SH-SY5Y (cell line): ENCODE measurements at regions not wholly inside any gene's neighbourhood (a gene's known extent, or its start where the extent isn't known, plus 50 kb on each side); places are given as distances from the start of the nearest gene placed in this dataset.

Source experiments
- GATA2 ChIP-seq: IDR thresholded peaks from 2 replicates; pipeline ENCODE4 v1.6.1; 2011; ENCODE audit warnings: mild to moderate bottlenecking, low read depth, low read length
- GATA3 ChIP-seq: IDR thresholded peaks from 2 replicates; pipeline ENCODE4 v1.6.1; 2011; ENCODE audit warnings: low read depth, mild to moderate bottlenecking, low read length, moderate library complexity

DNA sequence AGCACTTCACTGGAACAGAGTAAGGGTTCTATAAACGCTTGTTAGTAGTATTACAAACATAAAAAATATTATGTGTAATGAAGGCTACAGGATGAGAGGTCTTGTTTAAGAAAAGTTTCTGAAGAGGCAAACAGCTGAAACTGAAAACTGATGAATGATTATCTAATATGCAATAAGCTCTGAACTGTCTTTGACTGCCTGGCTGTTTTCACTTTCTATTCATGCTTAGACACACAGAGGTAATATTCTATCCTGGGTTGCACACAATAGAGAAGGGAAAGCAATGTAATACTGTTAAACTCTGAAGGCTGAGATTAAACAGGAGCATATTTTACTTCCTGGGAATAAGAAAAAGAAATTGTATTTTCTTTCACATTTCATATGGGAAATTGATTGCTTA lies 251.3 kb downstream of the ALX1 start:
- TF ChIP-seq GATA2 (no peak), GATA3 (no peak)
